Naive thymus-derived CD8-positive, alpha-beta T cell (primary cell): ENCODE measurements at regions not wholly inside any gene's neighbourhood (a gene's known extent, or its start where the extent isn't known, plus 50 kb on each side); places are given as distances from the start of the nearest gene placed in this dataset.

ENCODE experiments used
- ATAC-seq, 2 donors: fragments of 150-1000 bp; cut with Tn5 transposase in 1 of 2; sonication (Bioruptor Pico), chemical (Tn5 transposase) in 1 of 2; 1 replicate in 1 of 2; 2 replicates in 1 of 2; pipeline ENCODE4 v1.10.0; 2021; ENCODE audit warnings: mild to moderate bottlenecking in 2 of 2, moderate library complexity in 2 of 2
- POLR2A ChIA-PET: fragments of 350-600 bp; sonication (Branson Sonifier 250); formaldehyde crosslinking; loops from one replicate; lab custom pipeline; 2021; ENCODE audit warnings: antibody characterized with exemption; lab: Charles Lee
- DNase-seq, 10 donors: peaks; one replicate each; pipeline versions ENCODE4 v3.0.0 to v3.0.0-alpha.2; 2020 to 2022
- H3K27ac Mint-ChIP-seq, 10 donors: one replicate each; pipeline ENCODE4 v1.8.0; 2020 to 2022; ENCODE audit warnings: mild to moderate bottlenecking in 10 of 10, mixed read lengths in 10 of 10, moderate library complexity in 4 of 10, inconsistent platforms in 1 of 10
- H3K27me3 Mint-ChIP-seq, 5 donors: one replicate each; pipeline ENCODE4 v1.8.0; 2021 to 2022; ENCODE audit warnings: mixed read lengths in 5 of 5
- H3K36me3 Mint-ChIP-seq, 3 donors: one replicate each; pipeline ENCODE4 v1.8.0; 2020 to 2022; ENCODE audit warnings: mixed read lengths in 3 of 3, mild to moderate bottlenecking in 2 of 3, inconsistent platforms in 1 of 3
- H3K4me1 Mint-ChIP-seq, 4 donors: one replicate each; pipeline ENCODE4 v1.8.0; 2021 to 2022; ENCODE audit warnings: mixed read lengths in 4 of 4
- H3K4me3 Mint-ChIP-seq, 10 donors: one replicate each; pipeline ENCODE4 v1.8.0; 2020 to 2022; ENCODE audit warnings: mild to moderate bottlenecking in 10 of 10, mixed read lengths in 10 of 10, moderate library complexity in 6 of 10, inconsistent platforms in 1 of 10
- H3K9me3 Mint-ChIP-seq, 9 donors: one replicate each; pipeline ENCODE4 v1.8.0; 2020 to 2022; ENCODE audit warnings: mixed read lengths in 9 of 9, mild to moderate bottlenecking in 3 of 9, inconsistent platforms in 1 of 9, moderate library complexity in 1 of 9

- ATAC-seq = no peak
- H3K27me3 Mint-ChIP-seq = no peaks in the 10 kb centered on the region
- H3K36me3 Mint-ChIP-seq = peaks cover 0 to 61% (median 19%) of the 10 kb centered on the region in 3 donors
- POLR2A ChIA-PET = no interaction called here
- no peak for DNase-seq
- no peaks in the 10 kb centered on the region for H3K4me1 Mint-ChIP-seq
- peak overlapping the region in 1 of 10 donors; percentile 5 for H3K27ac Mint-ChIP-seq
- no peak overlapping the region for H3K4me3 Mint-ChIP-seq
- H3K9me3 Mint-ChIP-seq = no peaks in the 10 kb centered on the region
Observed at GRCh38 chr11:17129003-17129402, 51.5 kb upstream of the RPS13 start.
